ENCODE measurements at regions not wholly inside any gene's neighbourhood (a gene's known extent, or its start where the extent isn't known, plus 50 kb on each side); places are given as distances from the start of the nearest gene placed in this dataset.

DNA sequence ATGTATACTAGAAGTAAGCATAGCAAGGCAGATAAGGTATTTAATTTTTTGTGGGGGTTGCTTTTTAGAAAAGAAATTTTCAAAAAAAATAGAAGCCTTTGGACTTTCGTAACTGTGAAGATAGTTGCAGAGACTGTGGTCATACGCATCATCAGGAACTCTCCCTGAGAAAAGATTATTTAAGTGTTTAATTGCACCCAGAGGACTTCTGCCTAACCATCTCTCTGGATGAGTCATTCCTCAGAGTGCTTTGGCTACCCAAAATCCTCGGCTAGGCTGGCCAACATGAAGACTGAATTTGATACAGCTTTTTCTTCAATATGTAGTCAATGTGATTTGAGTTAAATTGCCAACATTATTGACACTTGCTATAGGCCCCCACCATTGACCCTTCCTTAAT is 296.4 kb downstream of the TLR4 start:
- no peak for TF ChIP-seq POLR2AphosphoS5 (IDR thresholded peaks at IDR 0.05; ENCODE audit: low read depth, low read length)
- TF ChIP-seq FOXP2 (optimal IDR thresholded peaks at IDR 0.05; ENCODE audit: borderline replicate concordance, extremely low read depth, extremely low read length, insufficient read depth): no peak
- no peak for TF ChIP-seq TAF1 (IDR thresholded peaks at IDR 0.05; ENCODE audit: borderline replicate concordance, insufficient read depth, low read length)
- TF ChIP-seq SIN3A (IDR thresholded peaks at IDR 0.05; ENCODE audit: borderline replicate concordance, insufficient read depth, low read length): no peak
- TF ChIP-seq, protein P1, sequence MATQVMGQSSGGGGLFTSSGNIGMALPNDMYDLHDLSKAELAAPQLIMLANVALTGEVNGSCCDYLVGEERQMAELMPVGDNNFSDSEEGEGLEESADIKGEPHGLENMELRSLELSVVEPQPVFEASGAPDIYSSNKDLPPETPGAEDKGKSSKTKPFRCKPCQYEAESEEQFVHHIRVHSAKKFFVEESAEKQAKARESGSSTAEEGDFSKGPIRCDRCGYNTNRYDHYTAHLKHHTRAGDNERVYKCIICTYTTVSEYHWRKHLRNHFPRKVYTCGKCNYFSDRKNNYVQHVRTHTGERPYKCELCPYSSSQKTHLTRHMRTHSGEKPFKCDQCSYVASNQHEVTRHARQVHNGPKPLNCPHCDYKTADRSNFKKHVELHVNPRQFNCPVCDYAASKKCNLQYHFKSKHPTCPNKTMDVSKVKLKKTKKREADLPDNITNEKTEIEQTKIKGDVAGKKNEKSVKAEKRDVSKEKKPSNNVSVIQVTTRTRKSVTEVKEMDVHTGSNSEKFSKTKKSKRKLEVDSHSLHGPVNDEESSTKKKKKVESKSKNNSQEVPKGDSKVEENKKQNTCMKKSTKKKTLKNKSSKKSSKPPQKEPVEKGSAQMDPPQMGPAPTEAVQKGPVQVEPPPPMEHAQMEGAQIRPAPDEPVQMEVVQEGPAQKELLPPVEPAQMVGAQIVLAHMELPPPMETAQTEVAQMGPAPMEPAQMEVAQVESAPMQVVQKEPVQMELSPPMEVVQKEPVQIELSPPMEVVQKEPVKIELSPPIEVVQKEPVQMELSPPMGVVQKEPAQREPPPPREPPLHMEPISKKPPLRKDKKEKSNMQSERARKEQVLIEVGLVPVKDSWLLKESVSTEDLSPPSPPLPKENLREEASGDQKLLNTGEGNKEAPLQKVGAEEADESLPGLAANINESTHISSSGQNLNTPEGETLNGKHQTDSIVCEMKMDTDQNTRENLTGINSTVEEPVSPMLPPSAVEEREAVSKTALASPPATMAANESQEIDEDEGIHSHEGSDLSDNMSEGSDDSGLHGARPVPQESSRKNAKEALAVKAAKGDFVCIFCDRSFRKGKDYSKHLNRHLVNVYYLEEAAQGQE (IDR thresholded peaks at IDR 0.05; ENCODE audit: insufficient read depth in 1 of 2, low read depth in 2 of 2, low read length in 2 of 2): no peak

DNA sequence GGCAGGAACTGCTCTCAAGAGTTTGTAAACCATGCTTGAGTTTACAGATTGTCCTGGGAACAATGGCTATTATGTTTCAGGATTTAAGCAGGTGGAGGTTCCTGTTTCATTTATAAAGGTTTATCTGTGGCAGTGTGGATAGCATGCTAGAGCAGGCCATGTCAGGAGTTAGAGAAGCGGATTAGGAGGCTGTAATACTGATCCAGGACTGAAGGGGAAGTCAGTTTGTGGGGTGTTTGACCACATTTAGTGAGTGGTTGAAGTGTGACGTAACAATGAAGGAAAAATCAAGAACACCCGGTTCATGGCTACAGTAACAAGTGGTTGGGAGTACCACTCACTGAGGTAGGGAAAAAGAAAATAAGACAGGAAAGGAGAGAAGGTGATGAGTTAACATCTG is 299.0 kb downstream of the TLR4 start:
- no peak for TF ChIP-seq FOXP2 (optimal IDR thresholded peaks at IDR 0.05; ENCODE audit: borderline replicate concordance, extremely low read depth, extremely low read length, insufficient read depth)
- no peak for TF ChIP-seq POLR2AphosphoS5 (IDR thresholded peaks at IDR 0.05; ENCODE audit: low read depth, low read length)
- TF ChIP-seq TAF1 (IDR thresholded peaks at IDR 0.05; ENCODE audit: borderline replicate concordance, insufficient read depth, low read length): no peak
- TF ChIP-seq, protein P1 (IDR thresholded peaks at IDR 0.05; ENCODE audit: insufficient read depth in 1 of 2, low read depth in 2 of 2, low read length in 2 of 2): no peak
- TF ChIP-seq SIN3A (IDR thresholded peaks at IDR 0.05; ENCODE audit: borderline replicate concordance, insufficient read depth, low read length): no peak

DNA sequence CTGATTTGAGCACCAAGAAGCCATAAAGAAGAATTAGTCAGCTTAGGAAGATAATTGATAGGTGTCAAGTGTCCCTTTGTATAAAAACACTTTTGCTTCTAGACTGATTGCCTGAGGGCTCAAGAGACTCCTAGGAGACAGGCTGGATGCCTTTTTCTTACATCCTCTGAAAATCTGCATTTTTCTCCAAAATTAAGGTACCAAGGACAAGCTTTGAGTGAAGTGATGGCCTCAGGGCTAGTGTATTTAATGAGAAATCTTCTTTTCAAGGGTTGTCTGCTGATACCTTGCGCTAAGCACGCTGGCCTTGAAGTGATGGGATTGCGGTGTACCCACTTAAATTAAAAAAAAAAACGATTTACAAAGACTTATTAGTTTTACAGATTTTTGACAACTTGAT is 304.0 kb downstream of the TLR4 start:
- TF ChIP-seq, protein P1 (IDR thresholded peaks at IDR 0.05; ENCODE audit: insufficient read depth in 1 of 2, low read depth in 2 of 2, low read length in 2 of 2): no peak
- TF ChIP-seq TAF1 (IDR thresholded peaks at IDR 0.05; ENCODE audit: borderline replicate concordance, insufficient read depth, low read length) (no peak), SIN3A (IDR thresholded peaks at IDR 0.05; ENCODE audit: borderline replicate concordance, insufficient read depth, low read length) (no peak), FOXP2 (optimal IDR thresholded peaks at IDR 0.05; ENCODE audit: borderline replicate concordance, extremely low read depth, extremely low read length, insufficient read depth) (no peak), POLR2AphosphoS5 (IDR thresholded peaks at IDR 0.05; ENCODE audit: low read depth, low read length) (no peak)

DNA sequence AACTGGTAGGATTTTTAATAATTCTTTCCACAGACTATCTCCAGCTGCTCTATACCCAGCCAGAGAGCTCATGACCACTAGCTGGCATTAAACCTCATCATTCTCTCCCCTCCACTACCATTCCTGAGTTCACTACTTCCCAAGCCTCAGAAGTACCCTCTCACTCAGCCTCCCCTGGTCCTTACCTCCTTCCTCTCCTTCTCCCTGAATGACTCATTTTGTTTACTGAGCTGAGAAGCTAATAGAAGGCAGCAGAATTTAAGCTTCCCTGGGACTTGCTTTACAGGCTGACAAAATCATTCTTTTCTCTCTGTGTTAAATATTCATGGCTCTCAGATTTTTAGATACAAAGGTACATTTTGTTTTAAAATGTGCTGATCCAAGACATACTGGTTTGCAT is 305.4 kb downstream of the TLR4 start:
- TF ChIP-seq, protein P1 (IDR thresholded peaks at IDR 0.05; ENCODE audit: insufficient read depth in 1 of 2, low read depth in 2 of 2, low read length in 2 of 2): no peak

DNA sequence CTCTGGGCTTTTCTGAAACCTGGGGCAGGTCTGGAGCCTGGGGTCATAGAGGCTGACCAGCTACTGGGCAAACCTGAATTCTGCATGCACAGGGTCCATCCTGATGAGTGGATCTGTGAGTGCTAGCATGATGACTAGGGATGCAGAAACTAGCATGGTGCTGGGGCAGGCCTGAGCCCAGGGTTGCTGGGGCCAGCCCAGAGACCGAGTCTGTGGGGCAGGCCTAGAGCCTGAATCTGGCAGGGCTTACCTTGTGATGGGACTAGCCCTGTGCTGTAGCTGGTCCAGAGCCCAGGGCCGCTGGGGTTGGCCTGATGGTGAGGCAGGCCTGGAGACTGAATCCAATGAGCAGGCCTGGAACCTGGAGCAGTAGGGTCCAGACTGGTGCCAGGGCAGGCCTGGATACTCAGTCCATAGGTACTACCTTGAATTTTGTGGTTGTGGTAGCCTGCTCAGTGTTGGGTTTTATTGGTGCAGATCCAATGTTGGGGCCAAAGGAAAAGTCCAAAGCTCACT is 313.5 kb downstream of the TLR4 start:
- TF ChIP-seq TAF1 (IDR thresholded peaks at IDR 0.05; ENCODE audit: borderline replicate concordance, insufficient read depth, low read length): no peak
